Jurkat, Clone E6-1 (cell line): ENCODE measurements at regions not wholly inside any gene's neighbourhood (a gene's known extent, or its start where the extent isn't known, plus 50 kb on each side); places are given as distances from the start of the nearest gene placed in this dataset.

Experiments
- DNase-seq: peaks from one replicate; pipeline ENCODE4 v3.0.0-alpha.2; 2011; ENCODE audit warnings: low read depth, low spot score
- H3K4me3 ChIP-seq: 2 replicates; pipeline ENCODE4 v1.5.1; 2011; ENCODE audit warnings: mild to moderate bottlenecking, low read length, control low read depth, moderate library complexity

- no peak overlapping the region for H3K4me3 ChIP-seq
- DNase-seq, result no peak
These were observed 244.3 kb downstream of the TTLL2 start for GRCh38 chr6:167569041-167569805.

DNA sequence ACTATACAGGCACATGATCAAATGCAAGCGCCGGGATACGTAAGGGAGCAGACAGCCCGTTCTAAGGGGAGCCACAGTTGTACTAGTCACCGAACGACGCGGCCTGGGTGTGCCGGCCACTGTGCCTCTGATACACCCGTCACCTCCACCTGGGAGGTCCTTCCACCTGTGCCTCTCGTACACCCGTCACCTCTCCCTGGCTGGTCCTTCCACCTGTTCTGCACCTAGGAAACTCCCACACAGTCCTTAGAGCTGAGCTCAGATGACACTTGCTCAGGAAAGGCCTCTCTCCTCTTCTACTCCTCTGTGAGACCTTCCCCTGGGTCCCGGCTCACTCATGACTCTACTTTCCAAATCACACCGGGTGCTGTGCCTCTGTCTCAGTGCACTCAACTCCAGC is 245.0 kb downstream of the TTLL2 start:
- no peak for DNase-seq
- no peak overlapping the region for H3K4me3 ChIP-seq

DNA sequence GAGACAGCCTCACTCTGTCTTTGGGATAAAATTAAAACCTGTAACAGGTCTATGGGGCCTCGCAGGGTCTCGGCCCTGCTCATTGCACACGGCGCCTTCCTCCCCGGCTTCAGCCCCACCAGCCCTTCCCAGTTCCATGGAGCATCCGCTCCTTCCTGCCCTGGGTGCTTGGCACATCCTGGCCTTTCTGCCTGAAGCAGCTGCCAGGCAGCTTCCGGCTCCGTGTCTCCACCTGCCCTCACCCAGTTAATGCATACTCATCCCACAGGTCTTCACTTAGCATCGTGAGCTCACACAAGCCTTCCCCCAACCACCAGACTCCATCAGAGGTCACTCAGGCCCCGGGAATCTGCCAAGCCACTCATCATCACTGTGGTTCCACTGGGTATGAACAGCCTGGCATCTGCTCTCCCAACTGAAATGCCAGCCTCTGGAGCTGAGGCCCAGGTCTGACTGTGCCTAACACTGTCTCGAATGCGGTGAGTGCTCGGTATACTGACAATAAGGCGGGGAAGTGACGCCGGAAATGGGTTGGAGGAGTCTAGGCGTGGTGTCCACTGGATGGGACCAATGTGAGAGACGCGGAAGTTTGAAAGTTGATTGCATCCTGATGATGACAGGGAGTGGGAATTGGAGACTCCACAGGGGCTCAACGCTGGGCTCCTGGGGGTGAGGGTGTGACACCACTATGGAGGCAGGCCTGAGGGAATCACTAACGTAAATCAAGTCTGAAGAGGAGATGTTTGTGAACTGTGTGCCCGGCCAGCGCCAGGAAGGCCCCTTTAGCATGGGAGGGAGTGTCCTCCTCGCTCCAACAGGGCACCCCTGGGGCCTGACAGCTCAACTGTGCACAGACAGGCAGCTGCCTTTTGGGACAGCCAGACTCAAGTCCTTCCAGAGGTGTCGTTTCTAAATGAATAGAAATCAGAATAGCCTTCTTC is 245.8 kb downstream of the TTLL2 start:
- DNase-seq, result no peak
- H3K4me3 ChIP-seq, result no peak overlapping the region

DNA sequence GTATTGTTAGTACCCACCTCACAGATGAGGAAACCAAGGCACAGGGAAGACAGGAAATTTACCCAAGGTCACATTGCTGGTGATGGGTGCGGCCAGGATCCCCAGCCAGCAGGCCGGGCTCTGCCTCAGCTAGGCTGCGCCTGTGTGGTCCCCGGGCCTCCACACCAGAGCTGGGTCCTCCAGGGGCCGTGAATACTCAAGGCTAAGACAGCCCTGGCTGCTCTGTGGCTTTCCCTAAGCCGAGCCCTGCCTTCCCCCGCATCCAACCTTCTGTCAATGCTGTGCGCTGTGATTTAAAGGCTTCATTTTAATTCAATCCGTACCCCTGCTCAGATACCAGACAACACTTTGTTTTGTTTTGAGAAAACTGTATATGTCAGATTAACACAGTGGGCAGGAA is 246.7 kb downstream of the TTLL2 start:
- no peak for DNase-seq
- no peak overlapping the region for H3K4me3 ChIP-seq

GRCh38 chr6:167572106-167572505 is 247.2 kb downstream of the TTLL2 start:
- H3K4me3 ChIP-seq, result no peak overlapping the region
- no peak for DNase-seq

DNA sequence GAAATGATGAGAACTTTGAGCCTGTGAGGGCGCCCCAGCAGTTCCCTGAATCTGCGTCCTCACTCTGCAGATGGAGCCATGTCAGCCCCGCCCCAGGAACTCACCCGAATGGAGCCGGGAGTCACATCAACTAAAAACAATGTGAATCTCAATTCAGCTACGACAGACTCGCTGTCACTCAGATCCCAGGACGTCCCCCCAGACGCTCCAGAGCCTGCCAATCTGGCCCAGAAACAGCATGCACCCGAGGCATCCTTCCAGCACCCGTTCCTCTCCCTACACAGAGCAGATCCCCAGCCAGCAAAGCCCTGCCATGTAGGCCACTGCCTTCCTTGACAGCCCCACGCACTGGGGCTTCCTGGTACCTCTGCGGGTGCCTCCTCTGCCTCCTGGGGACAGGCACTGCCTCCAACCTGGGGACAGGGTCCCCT is 248.0 kb downstream of the TTLL2 start:
- no peak overlapping the region for H3K4me3 ChIP-seq
- DNase-seq, result no peak

DNA sequence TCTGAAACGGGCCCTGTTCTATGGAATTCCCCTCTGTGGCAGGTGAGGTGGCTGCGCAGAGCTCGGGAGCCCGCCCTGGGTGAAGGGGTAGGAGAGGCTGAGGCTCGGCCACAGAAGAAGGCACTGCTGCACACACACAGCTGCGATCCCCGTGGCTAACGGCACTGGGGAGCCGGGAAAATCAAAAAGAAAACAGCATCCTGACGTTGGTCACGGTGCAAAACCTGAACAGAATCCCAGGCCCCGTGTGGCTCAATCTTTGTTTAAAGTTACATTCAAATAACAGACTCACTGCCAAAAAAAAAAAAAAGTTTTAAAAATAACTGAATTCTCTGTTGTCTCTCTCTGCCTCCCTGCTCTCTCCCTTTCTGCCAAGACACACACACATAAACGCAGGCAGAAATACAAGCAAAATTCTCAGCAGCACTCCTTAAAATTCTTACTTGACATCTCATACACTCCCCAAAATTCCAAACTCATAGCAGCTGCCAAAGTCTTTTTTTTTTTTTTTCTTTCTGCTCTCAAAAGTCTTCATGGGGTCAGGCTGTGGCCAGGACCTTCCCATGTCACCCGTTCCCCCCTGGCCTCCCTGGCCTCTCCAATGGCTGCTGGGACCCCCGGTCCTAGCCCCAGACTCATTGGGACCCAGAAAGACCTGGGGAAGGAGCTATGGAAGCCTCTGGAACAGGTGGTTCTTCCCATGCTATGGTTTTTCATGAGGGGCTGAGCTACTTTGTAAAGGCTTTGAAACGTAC is 248.8 kb downstream of the TTLL2 start:
- DNase-seq, result no peak
- no peak overlapping the region for H3K4me3 ChIP-seq

DNA sequence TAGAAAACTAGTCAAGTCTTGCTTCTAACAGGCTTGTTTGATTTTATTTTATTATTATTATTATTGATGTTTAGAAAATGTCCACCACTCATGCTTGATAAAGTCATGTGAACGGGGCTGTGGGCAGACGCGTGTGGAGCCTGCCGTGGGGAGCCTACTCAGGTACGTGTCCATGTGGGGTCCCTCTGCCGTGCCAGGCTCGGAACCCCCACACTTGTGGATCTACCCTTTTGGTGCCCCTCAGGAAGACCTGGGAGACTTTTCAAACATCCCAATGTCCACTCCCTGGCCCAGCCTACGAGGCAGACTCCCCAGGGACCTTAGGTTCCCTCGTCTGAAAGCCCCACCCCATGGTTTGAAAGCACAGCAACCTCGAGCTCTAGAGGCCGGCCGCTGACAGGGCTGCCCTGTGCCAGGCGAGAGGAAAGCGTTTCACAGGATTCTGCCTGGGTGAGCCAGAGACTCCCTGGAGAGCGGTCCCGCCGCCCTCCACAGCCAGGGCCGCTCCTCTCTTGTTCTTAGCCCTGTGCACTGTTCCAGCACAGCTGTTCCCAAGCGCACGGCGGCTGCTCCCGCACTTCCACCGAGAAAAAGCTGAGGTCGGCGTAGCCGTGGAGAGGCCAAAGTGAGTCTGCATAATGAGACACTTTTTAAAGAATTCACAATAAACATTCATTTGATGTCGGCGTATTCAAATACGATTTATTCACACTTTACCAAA is 249.7 kb downstream of the TTLL2 start:
- no peak overlapping the region for H3K4me3 ChIP-seq

DNA sequence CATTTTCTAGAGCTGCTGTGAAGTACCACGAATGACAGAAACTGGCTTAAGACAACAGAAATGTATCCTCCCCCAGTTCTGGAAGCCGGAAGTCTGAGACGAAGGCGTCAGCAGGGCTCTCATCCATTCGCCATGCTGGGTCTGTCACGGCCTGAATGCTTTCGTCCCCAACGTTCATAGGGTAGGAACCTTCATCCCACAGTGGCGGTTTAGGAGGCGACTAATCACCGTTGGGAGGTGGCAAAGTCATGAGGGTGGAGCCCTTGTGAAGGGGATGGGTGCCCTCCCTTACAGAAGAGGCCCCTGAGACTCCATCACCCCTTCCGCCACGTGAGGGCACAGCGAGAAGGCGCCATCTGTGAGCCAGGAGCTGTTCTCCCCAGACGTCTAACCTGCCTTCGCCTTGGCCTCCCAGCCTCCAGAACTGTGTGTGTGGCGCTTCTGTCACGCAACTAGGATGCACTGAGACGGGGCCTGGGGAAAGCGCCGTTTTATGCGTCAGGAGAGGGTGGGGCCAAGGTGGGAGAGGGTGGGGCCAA is 250.3 kb downstream of the TTLL2 start:
- no peak for DNase-seq
- no peak overlapping the region for H3K4me3 ChIP-seq

More for the DNA sequence above, 249.7 kb downstream of the TTLL2 start:
- DNase-seq, result no peak

DNA sequence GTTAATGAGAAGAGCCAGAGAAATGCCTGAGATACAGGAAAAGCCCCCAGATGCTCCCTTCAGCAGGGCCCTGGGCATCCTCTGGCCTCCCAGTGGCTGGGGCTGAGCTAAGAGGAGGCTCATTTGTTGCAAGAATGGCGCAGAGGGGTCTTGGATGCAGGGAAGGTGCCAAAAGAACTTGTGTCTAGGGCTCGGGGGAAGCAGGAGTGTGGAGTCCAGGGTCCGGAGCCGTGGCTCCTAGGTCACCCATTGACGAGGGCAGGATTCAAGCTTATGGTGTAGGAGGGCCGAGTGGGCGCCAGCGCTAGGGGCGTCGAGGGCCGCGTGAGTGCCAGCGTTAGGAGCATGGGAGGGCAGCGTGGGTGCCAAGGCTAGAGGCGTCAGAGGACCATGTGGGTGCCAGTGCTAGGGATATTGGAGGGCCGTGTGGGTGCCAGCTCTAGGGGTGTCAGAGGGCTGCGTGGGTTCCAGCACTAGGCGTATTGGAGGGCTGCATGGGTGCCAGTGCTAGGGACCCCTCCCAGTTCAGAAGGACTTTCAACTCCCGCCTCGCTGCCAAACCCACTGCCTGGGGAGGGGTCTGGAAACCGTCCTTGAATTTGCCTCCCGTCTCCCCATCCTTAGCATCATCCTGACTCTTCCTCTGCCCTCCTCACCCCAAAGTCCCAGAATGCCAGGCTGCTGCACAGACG is 250.5 kb upstream of the AFDN start:
- no peak overlapping the region for H3K4me3 ChIP-seq
- no peak for DNase-seq

DNA sequence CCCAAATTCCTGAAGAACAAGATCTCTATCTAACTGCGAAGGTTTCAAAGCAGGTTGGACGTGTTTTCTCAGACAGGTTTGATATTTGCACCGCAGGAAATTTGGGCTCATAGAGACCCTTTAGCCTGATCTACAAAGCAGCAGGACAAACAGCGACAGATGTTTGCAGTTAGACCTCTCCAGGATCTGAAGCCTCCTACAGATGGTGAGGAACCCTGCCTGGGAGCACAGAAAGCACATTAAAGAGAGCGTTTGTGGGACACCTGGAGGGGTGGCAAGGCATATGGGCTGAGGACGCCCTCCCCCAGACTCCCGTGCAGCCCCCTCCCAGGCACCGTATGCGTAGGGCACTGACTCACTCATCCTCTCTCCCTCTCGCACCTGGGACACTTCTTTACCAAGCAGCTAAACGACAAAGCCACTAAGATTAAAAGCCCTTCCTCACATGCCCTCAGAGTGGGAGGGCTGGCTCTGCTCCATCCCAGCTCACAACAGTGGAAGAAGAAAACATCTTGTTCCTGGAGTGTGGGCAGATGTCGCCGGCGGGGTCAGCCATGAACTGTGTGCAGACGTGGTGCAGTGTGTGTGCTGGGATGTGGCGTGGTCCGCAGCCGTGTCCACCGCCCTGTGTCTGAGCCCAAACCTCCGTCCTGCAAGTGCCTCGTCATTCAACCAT is 249.7 kb upstream of the AFDN start:
- DNase-seq, result no peak
- no peak overlapping the region for H3K4me3 ChIP-seq

DNA sequence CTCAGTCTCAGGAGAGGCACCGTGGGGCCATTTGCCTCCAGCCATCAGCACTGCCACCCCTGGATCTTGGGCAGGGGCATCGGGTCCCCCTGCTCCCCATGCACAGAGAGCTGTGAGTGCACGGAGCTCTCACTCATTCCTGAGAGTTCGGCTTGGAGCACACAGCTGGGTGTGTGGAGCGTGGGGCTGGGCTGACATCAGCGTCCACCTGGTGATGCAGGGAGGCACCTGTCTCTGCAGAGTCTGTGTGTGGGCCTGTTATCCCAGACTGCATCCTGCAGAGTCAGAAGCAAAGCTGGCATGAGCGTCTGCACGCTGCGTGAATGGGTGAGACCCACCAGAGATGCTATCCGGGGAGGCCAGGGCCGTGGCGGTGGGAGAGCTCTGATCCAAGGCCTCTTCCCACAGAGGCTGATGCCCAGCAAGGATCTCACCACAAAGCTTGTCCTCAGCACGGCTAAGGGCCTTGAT is 248.8 kb upstream of the AFDN start:
- no peak overlapping the region for H3K4me3 ChIP-seq
- no peak for DNase-seq

- H3K4me3 ChIP-seq, result no peak overlapping the region
These were observed 248.3 kb upstream of the AFDN start for GRCh38 chr6:167578371-167578901.

GRCh38 chr6:167579806-167580618 is 246.7 kb upstream of the AFDN start:
- DNase-seq, result no peak
- H3K4me3 ChIP-seq, result no peak overlapping the region

More at GRCh38 chr6:167578371-167578901, 248.3 kb upstream of the AFDN start:
- no peak for DNase-seq

- no peak overlapping the region for H3K4me3 ChIP-seq
- no peak for DNase-seq
These were observed 246.1 kb upstream of the AFDN start for GRCh38 chr6:167580619-167580911.

GRCh38 chr6:167581637-167582036 is 245.1 kb upstream of the AFDN start:
- no peak for DNase-seq
- no peak overlapping the region for H3K4me3 ChIP-seq

GRCh38 chr6:167583412-167583811 is 243.3 kb upstream of the AFDN start:
- no peak for DNase-seq
- no peak overlapping the region for H3K4me3 ChIP-seq
